ENCODE measurements at regions not wholly inside any gene's neighbourhood (a gene's known extent, or its start where the extent isn't known, plus 50 kb on each side); places are given as distances from the start of the nearest gene placed in this dataset.

GRCh38 chr22:34992672-34993071 is 73.3 kb upstream of the ISX start:
- DNase-seq (ENCODE audit: low read depth) = no peak

GRCh38 chr22:34993548-34993947 is 72.4 kb upstream of the ISX start:
- no peak for DNase-seq (ENCODE audit: low read depth)

- no peak for DNase-seq (ENCODE audit: low read depth)
Observed at GRCh38 chr22:34997633-34998299, 68.2 kb upstream of the ISX start.

GRCh38 chr22:34998921-34999320 is 67.0 kb upstream of the ISX start:
- no peak for DNase-seq (ENCODE audit: low read depth)

GRCh38 chr22:35008213-35008612 is 57.7 kb upstream of the ISX start:
- no peak for DNase-seq (ENCODE audit: low read depth)

GRCh38 chr22:35010543-35010942 is 55.4 kb upstream of the ISX start:
- no peak for DNase-seq (ENCODE audit: low read depth)

GRCh38 chr22:35014812-35015211 is 51.1 kb upstream of the ISX start:
- no peak for DNase-seq (ENCODE audit: low read depth)
